ENCODE measurements at regions not wholly inside any gene's neighbourhood (a gene's known extent, or its start where the extent isn't known, plus 50 kb on each side); places are given as distances from the start of the nearest gene placed in this dataset.
A peak's percentile ranks its signal among the peaks of the same experiment; 100 is the strongest.

DNA sequence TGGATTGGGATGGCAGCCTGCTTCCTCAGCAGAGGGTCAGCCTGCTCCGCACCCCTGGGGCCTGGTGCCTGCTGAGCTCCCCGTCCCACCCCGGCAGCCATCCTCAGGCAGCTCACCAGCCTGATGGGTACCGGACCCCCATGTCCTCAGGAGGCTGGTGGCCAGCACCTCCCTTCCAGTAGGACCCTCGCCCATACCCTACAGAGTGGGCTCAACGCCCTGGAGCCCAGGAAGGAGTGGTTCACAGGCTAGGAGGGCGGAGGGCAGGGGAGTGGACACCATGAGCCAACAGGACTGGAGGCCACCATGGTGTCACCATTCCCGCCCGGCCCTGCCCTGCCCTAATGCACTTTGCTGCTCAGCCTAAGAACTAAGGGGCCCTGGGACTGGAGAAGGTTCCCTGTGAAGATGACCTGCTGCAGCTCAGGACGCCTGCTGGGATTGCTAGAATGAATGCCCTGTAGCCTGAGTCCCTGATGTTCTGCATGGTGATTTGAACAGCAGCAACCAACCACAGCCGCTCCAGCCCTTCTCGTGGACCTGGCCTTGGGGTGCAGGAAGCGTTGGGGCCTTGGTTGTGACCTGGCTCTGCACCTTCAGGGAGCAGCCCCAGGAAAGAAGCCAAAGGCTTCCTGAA lies 1080.8 kb downstream of the BRD1 start:
- H3K18ac ChIP-seq (ENCODE audit: low read depth, low read length): no peak overlapping the region
- H3K4me1 ChIP-seq (ENCODE audit: control insufficient read depth, insufficient read depth, low read length): no peaks in the 10 kb centered on the region
- H3K79me1 ChIP-seq (ENCODE audit: low read depth in 1 of 2, low read length in 2 of 2): no peaks in the 10 kb centered on the region
- H3K9me3 ChIP-seq (ENCODE audit: control insufficient read depth, insufficient read depth, low read length): peaks cover 73% of the 10 kb centered on the region
- no peak overlapping the region for H3K9ac ChIP-seq (ENCODE audit: low read depth, low read length)
- H4K5ac ChIP-seq (ENCODE audit: low read depth, low read length): no peak overlapping the region
- in situ Hi-C loops (cut with MboI; ENCODE audit: low sequenced_read_pairs) (no loop called here), dilution Hi-C loops (cut with HindIII; ENCODE audit: low sequenced_read_pairs, unreplicated experiment) (no loop called here), intact Hi-C loops (cut with micrococcal nuclease) (no loop called here)
- H3K56ac ChIP-seq (ENCODE audit: extremely low read depth, insufficient read depth, low read length): no peak overlapping the region
- H3K14ac ChIP-seq (replicated peaks; ENCODE audit: low read depth, low read length): no peak overlapping the region
- no peak overlapping the region for H2BK15ac ChIP-seq (ENCODE audit: low read depth, low read length)
- no peak overlapping the region for H2BK120ac ChIP-seq (ENCODE audit: low read depth, low read length)
- no peak overlapping the region for H3K4ac ChIP-seq (ENCODE audit: low read depth, low read length)
- H3K27me3 ChIP-seq (ENCODE audit: control insufficient read depth, insufficient read depth, low read length): no peaks in the 10 kb centered on the region
- H3K36me3 ChIP-seq (ENCODE audit: control insufficient read depth, insufficient read depth, low read length): no peaks in the 10 kb centered on the region
- WGBS, 2 experiments (ENCODE audit: extremely low coverage in 2 of 2, insufficient read length in 1 of 2): 74% methylated on average over 3 of the region's 13 CpGs; no CpG with 5 or more reads in 1 of the 2 experiments
- H4K20me1 ChIP-seq (ENCODE audit: insufficient read depth, low read length): no peaks in the 10 kb centered on the region
- BruUV-seq (replicated peaks): no TSS peak
- no peak overlapping the region for H4K91ac ChIP-seq (ENCODE audit: insufficient read depth, low read depth, low read length)
- H3K23ac ChIP-seq (ENCODE audit: low read depth, low read length): no peak overlapping the region
- H3K9me1 ChIP-seq (ENCODE audit: insufficient read depth, low read length): no peaks in the 10 kb centered on the region
- H2AK9ac ChIP-seq (replicated peaks; ENCODE audit: low read depth, low read length, poor library complexity): peak overlapping the region; percentile 24
- no peak overlapping the region for H3K4me2 ChIP-seq (ENCODE audit: low read depth, low read length)
- no peak overlapping the region for H2BK20ac ChIP-seq (ENCODE audit: low read depth, low read length)
- no peak overlapping the region for H3K27ac ChIP-seq (ENCODE audit: insufficient read depth, low read length)
- no peak overlapping the region for H2AFZ ChIP-seq (replicated peaks; ENCODE audit: low read length, poor library complexity)
- DNase-seq: no peak
- no peak for ATAC-seq (ENCODE audit: low read depth)
- CTCF ChIA-PET: no interaction called here
- H4K8ac ChIP-seq (ENCODE audit: low read depth in 2 of 2, low read length in 2 of 2): no peak overlapping the region
- no peak overlapping the region for H2AK5ac ChIP-seq (ENCODE audit: low read depth, low read length)
- H2BK5ac ChIP-seq (ENCODE audit: low read depth, low read length, poor library complexity, severe bottlenecking): no peak overlapping the region
- H3K4me3 ChIP-seq (ENCODE audit: insufficient read depth, low read depth, low read length): no peak overlapping the region
- no peak for TF ChIP-seq RAD21 (IDR thresholded peaks at IDR 0.05; ENCODE audit: low read length)
- TF ChIP-seq, protein P1, sequence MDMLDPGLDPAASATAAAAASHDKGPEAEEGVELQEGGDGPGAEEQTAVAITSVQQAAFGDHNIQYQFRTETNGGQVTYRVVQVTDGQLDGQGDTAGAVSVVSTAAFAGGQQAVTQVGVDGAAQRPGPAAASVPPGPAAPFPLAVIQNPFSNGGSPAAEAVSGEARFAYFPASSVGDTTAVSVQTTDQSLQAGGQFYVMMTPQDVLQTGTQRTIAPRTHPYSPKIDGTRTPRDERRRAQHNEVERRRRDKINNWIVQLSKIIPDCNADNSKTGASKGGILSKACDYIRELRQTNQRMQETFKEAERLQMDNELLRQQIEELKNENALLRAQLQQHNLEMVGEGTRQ (IDR thresholded peaks at IDR 0.05; ENCODE audit: low read depth, low read length): no peak
- TF ChIP-seq MXI1 (IDR thresholded peaks at IDR 0.05; ENCODE audit: borderline replicate concordance, low read depth, low read length): no peak
- TF ChIP-seq FOS (IDR thresholded peaks at IDR 0.05; ENCODE audit: low read depth, low read length): no peak
- TF ChIP-seq, protein P2, sequence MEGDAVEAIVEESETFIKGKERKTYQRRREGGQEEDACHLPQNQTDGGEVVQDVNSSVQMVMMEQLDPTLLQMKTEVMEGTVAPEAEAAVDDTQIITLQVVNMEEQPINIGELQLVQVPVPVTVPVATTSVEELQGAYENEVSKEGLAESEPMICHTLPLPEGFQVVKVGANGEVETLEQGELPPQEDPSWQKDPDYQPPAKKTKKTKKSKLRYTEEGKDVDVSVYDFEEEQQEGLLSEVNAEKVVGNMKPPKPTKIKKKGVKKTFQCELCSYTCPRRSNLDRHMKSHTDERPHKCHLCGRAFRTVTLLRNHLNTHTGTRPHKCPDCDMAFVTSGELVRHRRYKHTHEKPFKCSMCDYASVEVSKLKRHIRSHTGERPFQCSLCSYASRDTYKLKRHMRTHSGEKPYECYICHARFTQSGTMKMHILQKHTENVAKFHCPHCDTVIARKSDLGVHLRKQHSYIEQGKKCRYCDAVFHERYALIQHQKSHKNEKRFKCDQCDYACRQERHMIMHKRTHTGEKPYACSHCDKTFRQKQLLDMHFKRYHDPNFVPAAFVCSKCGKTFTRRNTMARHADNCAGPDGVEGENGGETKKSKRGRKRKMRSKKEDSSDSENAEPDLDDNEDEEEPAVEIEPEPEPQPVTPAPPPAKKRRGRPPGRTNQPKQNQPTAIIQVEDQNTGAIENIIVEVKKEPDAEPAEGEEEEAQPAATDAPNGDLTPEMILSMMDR (conservative IDR thresholded peaks at IDR 0.05; ENCODE audit: low read depth, low read length): no peak
- no peak for TF ChIP-seq MAZ (IDR thresholded peaks at IDR 0.05; ENCODE audit: borderline replicate concordance, low read depth, low read length)
- POLR2A ChIA-PET (ENCODE audit: unreplicated experiment): no interaction called here

Data from IMR-90 (cell line).